NCI-H128 (cell line): ENCODE measurements at regions not wholly inside any gene's neighbourhood (a gene's known extent, or its start where the extent isn't known, plus 50 kb on each side); places are given as distances from the start of the nearest gene placed in this dataset.

Experiments used
- DNase-seq: peaks from one replicate; lab custom pipeline; 2025; ENCODE audit not compliant: unreplicated experiment; lab: John Stamatoyannopoulos, UW

DNA sequence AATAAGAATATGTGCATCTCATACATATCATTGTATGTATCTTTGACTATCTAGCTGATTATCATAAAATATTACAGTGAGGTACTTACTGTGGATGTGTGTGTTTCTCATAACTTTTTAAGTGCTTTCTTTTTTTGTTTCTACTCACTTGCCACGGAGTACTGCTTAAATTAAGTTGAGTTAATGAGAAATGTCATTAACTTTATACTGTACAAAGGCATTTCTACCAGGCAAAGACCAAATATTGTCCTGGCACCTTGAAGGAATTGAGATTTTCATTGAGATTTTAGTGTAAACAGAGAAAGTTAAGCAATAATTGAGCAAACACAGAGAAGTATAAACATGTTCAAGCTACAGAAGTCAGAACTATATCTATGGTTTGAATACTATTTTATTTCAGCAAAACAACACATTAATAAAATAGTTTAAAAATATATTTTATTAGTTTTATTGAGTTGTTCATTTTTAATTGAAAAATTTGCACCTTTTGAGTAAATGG lies 1750.0 kb downstream of the PCDH7 start:
- DNase-seq, result no peak

DNA sequence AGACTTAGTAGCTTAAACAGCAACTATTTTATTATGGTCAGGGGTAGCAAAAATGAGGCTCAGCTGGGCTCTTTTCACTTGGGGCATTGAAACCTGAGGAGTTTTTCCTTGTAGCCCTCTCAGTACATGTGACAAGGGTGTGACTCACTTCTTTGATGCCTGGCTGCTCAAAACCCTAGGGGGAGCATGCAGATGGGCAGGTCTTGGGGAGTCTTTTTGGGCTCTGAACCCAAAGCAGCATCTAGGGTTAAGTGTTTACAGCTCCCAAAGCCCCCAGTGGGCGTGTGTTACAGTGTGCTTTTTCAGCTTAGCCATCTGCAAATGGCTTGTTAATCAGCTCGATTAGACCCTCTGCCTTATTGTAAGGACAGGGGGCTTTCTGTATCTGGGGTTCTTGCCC lies 1752.7 kb downstream of the PCDH7 start:
- DNase-seq, result no peak

DNA sequence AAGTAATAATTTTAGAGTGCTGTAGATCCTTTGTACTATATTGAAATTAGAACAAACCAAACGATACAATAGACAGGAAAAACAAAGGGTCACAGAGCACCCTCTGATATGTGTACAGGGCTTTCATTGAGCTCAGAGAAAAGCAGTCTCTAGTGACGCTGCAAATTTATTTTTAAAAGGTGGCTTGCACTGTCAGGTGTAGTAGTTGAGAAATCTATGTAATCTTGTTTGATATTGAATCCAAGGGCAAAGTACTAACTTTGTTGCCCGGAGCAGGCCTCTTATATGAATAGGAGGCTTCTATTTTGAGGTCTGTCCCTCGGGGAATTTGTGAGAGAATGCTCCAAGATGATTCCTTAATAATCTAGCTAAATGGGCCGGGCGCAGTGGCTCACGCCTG lies 1755.5 kb downstream of the PCDH7 start:
- no peak for DNase-seq

DNA sequence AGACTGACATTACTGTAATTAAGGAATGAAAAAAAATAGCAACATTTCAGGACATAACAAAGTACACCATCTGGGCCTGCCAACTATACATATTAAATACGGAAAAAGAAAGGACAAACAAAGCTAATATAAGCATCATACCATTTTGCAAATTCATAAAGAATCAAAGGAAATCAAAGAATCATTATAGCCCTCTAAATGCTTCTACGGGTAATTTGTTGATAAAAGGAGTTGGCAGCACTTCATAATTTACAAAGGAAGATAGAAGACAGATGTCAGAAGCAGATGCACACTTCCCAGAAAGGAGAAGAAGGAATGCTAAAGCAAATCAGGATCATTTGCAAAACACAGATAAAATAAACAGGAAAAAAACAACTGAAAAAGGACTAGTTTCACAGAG lies 1757.3 kb downstream of the PCDH7 start:
- no peak for DNase-seq

DNA sequence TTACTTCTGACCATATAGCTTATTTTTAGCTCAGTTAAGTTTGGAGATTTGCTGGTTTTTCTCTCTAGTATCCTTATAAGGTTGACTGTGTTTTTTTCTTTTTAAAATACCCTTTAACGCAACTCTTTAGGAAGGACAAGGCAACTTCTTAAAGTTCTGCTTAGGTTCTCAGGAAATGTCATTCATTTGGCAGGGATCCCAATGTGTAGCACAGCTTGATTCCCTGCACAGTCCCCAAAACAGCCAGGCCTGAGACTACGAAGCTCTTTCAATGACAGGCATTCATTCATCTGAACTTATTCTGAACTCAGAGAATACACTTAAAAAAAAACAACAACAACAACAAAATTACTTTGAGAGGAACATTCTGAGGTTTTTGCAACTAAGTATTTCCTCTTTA lies 1765.8 kb downstream of the PCDH7 start:
- DNase-seq, result no peak

DNA sequence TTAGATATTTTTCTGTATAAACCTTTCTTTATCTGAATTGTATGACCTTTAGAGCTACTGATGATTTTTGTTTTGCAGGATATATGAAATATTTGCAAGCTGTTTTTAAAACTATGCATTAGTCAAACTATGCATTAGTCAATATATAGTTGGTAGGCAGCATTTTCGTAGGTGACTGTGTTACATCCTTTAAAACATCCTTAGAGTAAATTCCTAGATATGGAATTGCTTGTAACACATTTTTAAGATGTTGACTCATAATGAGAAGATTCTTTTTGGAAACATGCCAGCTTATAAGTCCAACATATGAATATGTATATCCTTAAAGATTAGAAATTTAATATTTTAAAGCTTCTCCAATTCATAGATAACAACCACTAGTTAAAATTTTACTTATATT lies 1768.5 kb downstream of the PCDH7 start:
- no peak for DNase-seq

DNA sequence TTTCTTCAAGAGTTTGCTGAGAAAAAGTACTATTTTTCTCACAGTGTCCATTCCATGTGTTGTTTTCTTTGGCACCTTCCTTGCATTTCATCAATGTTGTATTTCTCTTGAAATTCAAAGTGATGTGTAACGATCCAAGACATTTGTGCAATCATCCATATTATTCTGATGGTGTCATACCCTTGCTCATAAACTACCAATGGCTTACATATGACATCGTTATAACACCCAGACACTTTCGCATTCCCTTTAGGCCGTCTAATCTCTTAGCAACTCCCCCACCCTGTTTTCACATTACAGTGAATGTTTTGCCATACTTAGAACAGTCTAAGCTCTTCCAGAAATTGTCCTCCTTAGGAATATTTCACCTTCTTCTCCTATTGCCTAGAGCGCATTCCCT lies 1779.0 kb downstream of the PCDH7 start:
- DNase-seq, result no peak

DNA sequence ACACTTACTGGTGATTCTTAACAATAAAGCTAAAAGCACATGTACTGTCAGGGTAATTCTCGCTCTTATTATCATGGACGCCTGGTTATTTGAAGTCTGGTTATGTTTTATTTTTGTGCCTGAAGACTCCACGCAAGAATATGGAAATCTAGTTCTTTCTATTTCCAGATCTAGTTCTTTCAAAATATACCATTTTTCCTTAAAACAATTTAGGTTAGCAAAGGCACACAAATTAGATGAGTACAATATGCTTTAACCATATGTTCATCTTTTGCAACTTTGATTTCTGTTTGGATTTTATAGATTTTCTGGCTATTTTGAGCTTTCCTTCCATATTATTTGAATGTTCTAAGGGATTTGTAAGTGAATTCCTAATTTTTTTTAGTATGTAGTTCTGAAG lies 1783.1 kb downstream of the PCDH7 start:
- no peak for DNase-seq

DNA sequence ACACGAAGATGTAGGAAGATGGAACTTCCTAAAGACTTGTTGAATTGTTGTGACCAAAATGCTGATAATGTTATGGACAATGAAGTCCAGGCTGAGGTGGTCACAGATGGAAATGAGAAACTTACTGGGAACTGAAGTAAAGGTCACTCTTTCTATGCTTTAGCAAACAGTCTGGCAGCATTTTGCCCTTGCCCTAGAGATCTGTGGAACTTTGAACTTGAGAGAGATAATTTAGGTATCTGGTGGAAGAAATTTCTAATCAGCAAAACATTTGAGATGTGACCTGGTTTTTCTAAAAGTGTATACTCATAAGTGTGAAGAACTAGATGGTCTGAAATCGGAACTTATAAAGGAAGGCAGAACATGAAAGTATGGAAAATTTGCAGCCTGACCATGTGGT lies 1785.9 kb downstream of the PCDH7 start:
- DNase-seq, result no peak

DNA sequence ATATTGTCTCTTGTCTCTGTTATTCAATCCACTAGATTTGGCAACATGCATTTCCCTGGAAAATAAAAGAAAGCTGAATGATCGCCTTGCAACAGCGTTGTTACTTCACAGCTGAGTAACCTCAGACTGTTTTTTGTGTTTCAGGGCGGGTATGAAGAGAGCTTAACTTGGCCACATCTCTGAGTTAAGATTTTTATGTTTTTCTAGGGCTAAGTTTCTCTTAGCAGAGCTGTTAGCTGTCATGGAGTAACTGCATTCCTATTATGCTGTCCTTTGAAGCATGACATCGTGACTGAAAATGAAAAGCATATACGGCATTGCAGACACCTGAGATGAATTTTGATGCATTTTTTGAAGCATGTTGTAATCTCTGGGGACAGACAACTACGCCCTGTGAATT lies 1798.9 kb downstream of the PCDH7 start:
- no peak for DNase-seq

DNA sequence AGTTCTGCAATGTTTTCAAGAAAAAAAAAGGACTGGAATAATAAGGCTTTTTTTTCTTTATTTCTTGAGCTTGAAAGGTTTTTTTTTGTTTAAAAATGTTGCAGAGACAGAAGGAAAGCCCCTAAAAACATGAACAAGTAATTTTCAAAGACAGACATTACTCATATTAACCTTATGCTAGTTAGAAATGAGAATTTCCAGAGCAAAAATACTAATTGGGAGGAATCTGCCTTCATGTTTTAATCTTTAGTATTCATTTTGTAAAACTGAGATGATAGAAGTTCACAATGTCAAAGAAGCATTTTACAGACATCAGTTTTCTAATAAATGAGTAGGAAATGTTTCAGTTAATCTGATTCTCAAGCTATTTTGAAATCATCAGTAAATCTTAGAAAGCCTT lies 1805.3 kb downstream of the PCDH7 start:
- DNase-seq, result no peak

DNA sequence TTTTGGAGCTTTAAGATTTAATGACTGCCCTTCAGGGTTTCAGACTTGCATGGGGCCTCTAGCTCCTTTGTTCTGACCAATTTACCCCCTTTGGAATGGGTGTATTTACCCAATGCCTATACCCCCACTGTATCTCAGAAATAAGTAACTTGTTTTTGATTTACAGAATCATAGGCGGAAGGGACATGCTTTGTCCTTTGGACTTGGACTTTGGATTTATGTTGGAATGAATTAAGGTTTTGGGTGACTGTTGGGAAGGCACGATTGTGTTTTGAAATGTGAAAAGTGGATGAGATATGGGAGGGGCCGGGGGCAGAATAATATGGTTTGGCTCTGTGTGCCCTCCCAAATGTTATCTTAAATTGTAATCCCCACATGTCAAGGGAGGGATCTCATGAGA lies 1824.7 kb downstream of the PCDH7 start:
- no peak for DNase-seq

DNA sequence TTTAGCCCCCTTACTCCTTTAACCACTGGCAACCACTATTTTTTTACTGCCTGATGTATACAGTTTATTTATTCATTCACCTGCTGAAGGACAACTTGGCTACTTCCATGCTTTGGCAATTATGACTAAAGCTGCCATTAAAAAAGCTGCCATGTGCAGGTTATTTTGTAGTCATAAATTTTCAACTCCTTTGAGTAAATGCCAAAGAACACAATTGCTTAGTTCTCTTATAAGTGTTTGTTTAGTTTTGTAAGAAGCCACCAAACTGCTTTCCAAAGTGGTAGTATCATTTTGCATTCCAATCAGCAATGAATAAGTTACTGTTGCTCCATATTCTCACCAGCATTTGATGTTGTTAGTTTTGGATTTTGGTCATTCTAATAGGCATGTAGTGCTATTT lies 1831.8 kb downstream of the PCDH7 start:
- no peak for DNase-seq

DNA sequence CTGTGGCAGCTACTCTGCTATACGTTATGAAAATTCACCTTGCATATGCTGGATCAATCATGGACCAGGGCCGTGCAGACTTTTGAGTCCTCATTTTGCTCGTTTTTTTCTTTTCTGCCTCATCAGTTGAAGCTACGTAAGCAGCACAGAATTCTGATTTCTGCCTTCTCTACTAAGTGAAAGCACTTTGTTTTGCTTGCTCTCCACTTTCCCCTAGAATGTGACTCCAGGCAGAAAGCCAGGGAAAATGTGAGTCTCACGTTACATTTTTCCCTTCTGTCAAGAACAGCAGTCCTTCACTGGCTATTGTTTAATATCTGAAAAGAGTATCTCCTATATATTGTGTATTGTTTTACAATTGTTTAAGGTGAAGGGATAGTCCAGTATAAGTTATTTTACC lies 1840.1 kb downstream of the PCDH7 start:
- peak; percentile 33 for DNase-seq

DNA sequence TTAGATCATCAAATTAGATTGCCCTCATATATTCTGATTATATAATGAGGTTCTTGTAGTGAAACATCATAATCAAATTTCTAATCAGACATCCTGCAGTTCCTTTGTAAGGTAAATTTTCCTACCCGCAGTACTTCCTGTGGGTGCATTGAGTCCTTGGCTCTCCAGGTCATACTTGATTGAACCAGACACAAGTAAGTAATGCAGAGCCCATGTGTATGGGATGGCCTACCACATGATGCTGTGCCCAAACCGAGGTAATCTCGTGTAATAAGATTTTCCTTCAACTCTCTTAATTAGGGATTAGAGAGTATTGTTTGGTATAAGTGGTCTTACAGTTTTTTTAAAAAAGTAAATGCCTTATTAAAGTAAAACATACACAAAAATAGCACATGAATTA lies 1841.8 kb downstream of the PCDH7 start:
- DNase-seq, result no peak

DNA sequence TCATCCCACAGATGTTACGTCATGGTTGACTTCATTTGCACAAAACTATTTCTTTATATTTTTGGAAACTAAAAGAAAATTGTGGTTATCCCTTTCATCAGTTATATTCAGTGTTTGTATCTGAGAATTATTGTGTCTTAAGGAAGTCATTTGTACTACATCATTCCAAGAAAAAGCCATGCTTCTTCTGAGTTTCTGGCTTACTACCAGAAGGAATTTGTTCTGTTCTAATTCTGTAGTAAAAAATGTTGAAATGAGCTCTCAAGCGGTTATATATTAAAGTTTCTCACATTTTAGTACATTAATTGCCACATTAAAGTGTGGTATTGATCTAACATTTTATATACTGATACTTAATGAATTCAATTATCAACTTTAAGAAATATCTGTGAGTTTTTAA lies 1844.5 kb downstream of the PCDH7 start:
- no peak for DNase-seq

DNA sequence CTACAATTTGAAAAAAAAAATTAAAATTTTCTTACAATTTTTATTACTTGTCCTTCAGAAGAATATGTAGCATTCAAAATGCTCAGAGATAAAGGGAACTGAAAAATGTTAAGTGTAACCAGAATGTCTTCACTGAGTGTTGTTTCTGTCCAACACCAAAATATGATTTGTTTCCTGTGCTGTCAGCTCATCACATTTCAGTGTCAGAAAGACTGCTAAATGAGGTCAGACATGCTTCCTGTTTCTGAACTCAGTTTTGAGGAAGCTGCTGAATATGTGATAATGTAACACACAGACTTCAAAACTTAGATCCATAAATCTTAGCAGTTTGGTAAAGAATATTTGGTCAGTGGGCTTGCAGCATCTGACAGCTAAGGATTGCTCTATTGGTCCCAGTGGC lies 1849.7 kb downstream of the PCDH7 start:
- DNase-seq, result no peak

DNA sequence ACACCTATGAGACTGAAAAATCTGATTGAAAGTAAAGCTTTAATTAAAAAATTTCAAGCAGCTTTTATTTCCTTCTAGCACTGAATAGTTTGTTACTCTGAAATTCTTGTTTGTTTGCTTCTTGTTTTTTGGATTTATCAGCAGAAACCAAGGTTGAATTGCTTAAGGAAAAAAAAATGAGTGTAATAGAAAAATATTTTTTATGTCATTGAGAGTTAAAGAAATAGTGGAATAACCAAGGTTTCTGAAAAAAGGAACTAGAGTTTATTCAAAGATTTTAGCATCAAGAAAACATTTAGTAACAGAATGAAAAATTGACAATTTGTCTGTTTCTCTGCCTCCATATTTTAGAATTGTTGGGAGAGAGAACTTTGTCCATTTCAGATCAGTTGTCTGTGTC lies 1852.2 kb downstream of the PCDH7 start:
- DNase-seq, result no peak

DNA sequence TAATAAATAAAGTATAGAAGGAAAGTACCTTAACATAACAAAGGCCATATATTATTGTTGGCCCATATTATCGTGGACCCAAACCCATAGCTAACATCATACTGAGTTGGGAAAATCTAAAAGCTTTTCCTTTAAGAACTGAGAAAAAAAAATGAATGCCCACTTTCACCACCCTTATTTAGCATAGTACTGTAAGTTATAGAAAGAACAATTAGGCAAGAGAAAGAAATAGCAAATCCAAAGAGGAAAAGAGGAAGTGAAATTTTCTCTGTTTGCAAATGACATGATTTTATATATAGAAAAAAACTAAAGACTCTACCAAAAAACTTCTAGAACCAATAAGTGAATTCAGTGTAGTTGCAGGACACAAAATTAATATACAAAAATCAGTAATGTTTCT lies 1854.6 kb downstream of the PCDH7 start:
- no peak for DNase-seq

DNA sequence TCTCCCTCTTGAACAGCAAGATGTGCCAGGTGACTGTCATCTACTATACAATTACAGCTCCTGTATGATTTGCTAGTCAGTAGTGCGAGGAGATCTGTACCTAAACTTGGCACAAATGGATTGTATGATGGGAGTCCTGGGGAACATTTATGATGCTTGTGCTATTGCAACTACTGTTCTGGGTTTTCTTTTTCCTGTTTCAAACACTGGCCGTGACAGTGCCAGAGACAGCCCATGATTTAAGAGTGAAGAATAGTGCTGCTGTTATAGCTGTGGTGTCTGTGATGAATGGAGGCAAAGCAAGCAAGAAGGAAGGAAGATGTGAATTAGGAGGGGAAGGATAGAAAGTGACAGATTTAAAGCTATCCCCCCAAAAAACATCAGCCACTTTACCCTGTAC lies 1868.9 kb downstream of the PCDH7 start:
- DNase-seq, result no peak

DNA sequence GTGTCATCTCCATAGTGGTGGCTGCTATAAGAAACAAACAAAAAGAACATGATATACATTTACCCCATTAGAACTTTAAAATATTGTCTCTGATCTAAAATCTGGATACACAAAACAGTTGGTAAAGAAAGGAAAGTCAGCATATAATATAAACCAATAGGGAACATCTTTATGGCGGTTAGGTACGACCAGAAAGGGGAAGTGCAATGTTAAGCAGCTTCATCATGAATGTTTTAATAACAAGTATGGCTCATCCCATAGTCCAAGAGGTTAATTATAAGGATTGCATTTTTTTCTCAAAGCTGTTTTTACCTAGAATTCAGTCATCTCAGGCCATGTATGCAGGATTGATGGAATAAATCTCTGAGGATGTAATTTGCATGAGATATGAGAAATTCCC lies 1869.7 kb downstream of the PCDH7 start:
- no peak for DNase-seq

DNA sequence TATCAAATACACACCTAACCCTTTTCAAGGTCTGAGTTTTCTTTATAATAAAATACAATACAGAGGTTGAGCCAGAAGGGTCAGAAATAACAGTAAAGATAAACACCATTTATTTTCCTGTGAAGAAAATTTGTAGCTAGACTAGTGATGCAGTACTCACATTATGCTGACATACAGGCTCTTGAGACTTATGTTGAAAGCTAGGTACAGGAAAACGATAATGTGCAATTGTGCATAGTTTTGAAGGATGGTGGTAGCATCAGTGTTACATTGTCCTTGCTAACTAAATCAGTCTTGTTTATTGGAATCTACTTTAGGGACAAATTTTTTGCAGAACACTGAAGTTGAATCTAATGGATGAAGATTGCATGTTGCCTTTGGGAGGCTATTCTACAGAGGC lies 1877.2 kb downstream of the PCDH7 start:
- no peak for DNase-seq

DNA sequence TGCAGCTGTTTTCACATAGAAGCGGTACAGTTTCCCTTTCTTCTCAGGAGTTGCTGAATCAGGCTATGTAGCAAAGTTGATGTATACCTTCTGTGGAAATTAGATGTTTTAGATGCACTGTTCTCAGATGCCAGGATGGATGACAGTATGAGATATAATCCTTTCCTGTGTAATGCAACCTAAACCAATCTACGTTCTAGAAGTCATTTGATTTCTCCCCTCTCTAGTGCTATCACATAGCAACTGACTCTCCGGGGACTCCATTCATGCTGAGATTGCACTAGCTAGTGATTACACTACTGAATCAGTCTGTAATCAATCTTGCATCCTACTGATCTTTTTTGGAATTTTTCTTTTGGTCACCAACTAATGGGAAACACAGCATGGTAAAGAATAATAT lies 1881.7 kb downstream of the PCDH7 start:
- no peak for DNase-seq

DNA sequence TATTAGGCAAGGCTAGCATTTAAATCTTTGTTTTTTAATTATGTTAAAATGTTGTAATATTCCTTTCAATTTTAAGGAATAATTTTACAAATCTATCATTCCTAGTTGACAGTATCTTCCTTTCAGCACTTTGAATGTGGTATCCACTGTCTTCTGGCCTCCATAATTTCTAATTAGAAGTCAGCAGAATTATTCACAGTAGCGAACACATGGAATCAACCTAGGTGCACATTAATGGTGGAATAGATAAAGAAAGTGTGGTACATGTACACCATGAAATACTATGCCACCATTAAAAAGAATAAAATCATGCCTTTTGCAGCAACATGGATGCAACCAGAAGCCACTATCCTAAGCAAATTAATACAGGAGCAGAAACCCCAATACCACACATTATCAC lies 1887.8 kb downstream of the PCDH7 start:
- no peak for DNase-seq
